Fibroblast of lung (primary cell): ENCODE measurements at regions not wholly inside any gene's neighbourhood (a gene's known extent, or its start where the extent isn't known, plus 50 kb on each side); places are given as distances from the start of the nearest gene placed in this dataset.
"Not testable (repeated sequence)": the region's sequence is repeated elsewhere in the genome, so short reads cannot be mapped to it uniquely, and the experiment has no call there.

Source experiments
- DNase-seq, 2 donors: peaks; one replicate each; pipeline versions ENCODE4 v3.0.0 to v3.0.0-alpha.2; 2010; ENCODE audit warnings: low read depth in 2 of 2
- H2AFZ ChIP-seq: 2 replicates; pipeline ENCODE4 v1.5.1; 2012; ENCODE audit warnings: low read length, control low read depth, inconsistent platforms
- H3K27ac ChIP-seq: 2 replicates; pipeline ENCODE4 v1.5.1; 2011; ENCODE audit warnings: low read length, control low read depth; ENCODE audit not compliant: insufficient read depth
- H3K27me3 ChIP-seq: 2 replicates; pipeline ENCODE4 v1.5.1; 2011; ENCODE audit warnings: mild to moderate bottlenecking, low read length; ENCODE audit not compliant: control insufficient read depth, insufficient read depth
- H3K36me3 ChIP-seq: 2 replicates; pipeline ENCODE4 v1.5.1; 2011; ENCODE audit warnings: low read length; ENCODE audit not compliant: control insufficient read depth, insufficient read depth
- H3K4me1 ChIP-seq: 2 replicates; pipeline ENCODE4 v1.5.1; 2011; ENCODE audit warnings: low read length; ENCODE audit not compliant: control insufficient read depth, insufficient read depth; ENCODE audit errors: extremely low read depth
- H3K4me2 ChIP-seq: 2 replicates; pipeline ENCODE4 v1.5.1; 2011; ENCODE audit warnings: low read length, control low read depth; ENCODE audit not compliant: insufficient read depth; ENCODE audit errors: extremely low read depth
- H3K4me3 ChIP-seq, 4 experiments: fragments of 200-600 bp in 1 of 4; sonication (generic) in 1 of 4; replicated peaks in 1 of 4; 2 replicates each; pipeline ENCODE4 v1.5.1; 2011 to 2016; ENCODE audit warnings: low read length in 4 of 4, low read depth in 3 of 4, mild to moderate bottlenecking in 3 of 4, control low read depth in 2 of 4, inconsistent platforms in 1 of 4, mixed read lengths in 1 of 4; ENCODE audit not compliant: insufficient read depth in 1 of 4; ENCODE audit errors: control extremely low read depth in 1 of 4
- H3K79me2 ChIP-seq: 2 replicates; pipeline ENCODE4 v1.5.1; 2012; ENCODE audit warnings: mild to moderate bottlenecking, low read length, inconsistent platforms; ENCODE audit not compliant: control insufficient read depth, insufficient read depth
- H3K9ac ChIP-seq: 2 replicates; pipeline ENCODE4 v1.5.1; 2011; ENCODE audit warnings: mild to moderate bottlenecking, low read length, control low read depth; ENCODE audit not compliant: insufficient read depth
- H3K9me3 ChIP-seq: 2 replicates; pipeline ENCODE4 v1.5.1; 2012; ENCODE audit warnings: low read depth, low read length; ENCODE audit not compliant: control insufficient read depth, insufficient read depth
- H4K20me1 ChIP-seq: 2 replicates; pipeline ENCODE4 v1.5.1; 2011; ENCODE audit warnings: low read length; ENCODE audit not compliant: control insufficient read depth, insufficient read depth; ENCODE audit errors: extremely low read depth
- EZH2 ChIP-seq: IDR thresholded peaks from 2 replicates; pipeline ENCODE4 v1.5.1; 2012; ENCODE audit warnings: low read length, control low read depth, mild to moderate bottlenecking; ENCODE audit errors: missing control alignments
- TF ChIP-seq, protein P1 (sequence below), 2 donors: IDR thresholded peaks in 1 of 2; conservative IDR thresholded peaks in 1 of 2; 1 replicate in 1 of 2; 2 replicates in 1 of 2; pipeline ENCODE4 v1.5.1; 2011 to 2012; ENCODE audit warnings: low read length in 2 of 2, control low read depth in 1 of 2, inconsistent platforms in 1 of 2, low read depth in 1 of 2, mild to moderate bottlenecking in 1 of 2

DNA sequence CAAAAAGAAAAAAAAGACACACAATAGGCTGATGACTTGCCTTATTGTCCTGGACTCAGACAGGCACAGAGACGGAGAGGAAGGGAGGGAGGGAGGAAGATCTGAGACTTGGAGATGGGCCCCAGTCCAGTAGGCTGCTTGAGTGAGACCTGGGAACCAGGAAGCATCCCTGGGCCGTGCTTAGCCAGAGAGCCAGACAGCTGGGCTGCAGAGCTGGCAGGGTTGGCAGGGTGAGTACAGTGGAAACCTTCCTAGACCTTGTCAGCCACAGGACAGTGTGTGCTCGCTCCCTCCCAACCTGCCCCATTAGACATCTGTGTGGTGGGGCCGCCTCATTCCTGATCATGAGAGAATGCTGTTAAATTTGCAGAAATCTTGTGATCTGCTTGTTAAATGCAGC is 107.9 kb upstream of the ALDH1A3 start:
- Histone ChIP-seq H3K4me1 (no peaks in the 10 kb centered on the region), H3K27ac (no peak overlapping the region), H3K9ac (no peak overlapping the region), H3K27me3 (no peaks in the 10 kb centered on the region), H3K4me2 (no peak overlapping the region), H4K20me1 (no peaks in the 10 kb centered on the region), H2AFZ (no peak overlapping the region), H3K9me3 (no peaks in the 10 kb centered on the region), H3K79me2 (no peaks in the 10 kb centered on the region), H3K4me3 (no peak overlapping the region), H3K36me3 (no peaks in the 10 kb centered on the region)
- DNase-seq: no peak
- no peak for TF ChIP-seq EZH2
- TF ChIP-seq, protein P1, sequence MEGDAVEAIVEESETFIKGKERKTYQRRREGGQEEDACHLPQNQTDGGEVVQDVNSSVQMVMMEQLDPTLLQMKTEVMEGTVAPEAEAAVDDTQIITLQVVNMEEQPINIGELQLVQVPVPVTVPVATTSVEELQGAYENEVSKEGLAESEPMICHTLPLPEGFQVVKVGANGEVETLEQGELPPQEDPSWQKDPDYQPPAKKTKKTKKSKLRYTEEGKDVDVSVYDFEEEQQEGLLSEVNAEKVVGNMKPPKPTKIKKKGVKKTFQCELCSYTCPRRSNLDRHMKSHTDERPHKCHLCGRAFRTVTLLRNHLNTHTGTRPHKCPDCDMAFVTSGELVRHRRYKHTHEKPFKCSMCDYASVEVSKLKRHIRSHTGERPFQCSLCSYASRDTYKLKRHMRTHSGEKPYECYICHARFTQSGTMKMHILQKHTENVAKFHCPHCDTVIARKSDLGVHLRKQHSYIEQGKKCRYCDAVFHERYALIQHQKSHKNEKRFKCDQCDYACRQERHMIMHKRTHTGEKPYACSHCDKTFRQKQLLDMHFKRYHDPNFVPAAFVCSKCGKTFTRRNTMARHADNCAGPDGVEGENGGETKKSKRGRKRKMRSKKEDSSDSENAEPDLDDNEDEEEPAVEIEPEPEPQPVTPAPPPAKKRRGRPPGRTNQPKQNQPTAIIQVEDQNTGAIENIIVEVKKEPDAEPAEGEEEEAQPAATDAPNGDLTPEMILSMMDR (conservative IDR thresholded peaks at IDR 0.05 in 1 of 2, IDR thresholded peaks at IDR 0.05 in 1 of 2; ENCODE audit: low read depth in 1 of 2, low read length in 2 of 2): no peak

DNA sequence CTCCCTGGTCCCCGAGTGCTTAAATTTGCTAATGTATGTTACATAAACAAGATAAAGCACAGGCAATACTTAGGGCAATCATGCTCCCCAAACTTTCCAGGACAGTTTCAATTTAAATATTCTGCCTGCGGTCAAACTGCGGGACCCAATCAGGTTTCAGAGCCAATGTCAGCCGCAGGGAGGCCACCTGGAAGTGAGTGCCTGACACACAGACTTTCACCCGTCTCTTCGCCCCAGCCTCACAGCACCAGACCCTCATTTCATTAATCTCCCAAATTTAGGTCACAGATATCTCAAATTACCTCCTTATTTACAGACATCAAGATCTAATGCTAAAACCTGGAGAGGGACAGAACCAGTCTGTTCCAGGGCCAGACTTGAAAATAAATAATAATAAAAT is 107.2 kb upstream of the ALDH1A3 start:
- Histone ChIP-seq H3K79me2 (no peaks in the 10 kb centered on the region), H3K4me1 (no peaks in the 10 kb centered on the region), H4K20me1 (no peaks in the 10 kb centered on the region), H3K36me3 (no peaks in the 10 kb centered on the region), H3K27ac (no peak overlapping the region), H3K27me3 (no peaks in the 10 kb centered on the region), H3K9ac (no peak overlapping the region), H2AFZ (no peak overlapping the region), H3K9me3 (no peaks in the 10 kb centered on the region), H3K4me2 (no peak overlapping the region), H3K4me3 (no peak overlapping the region)
- TF ChIP-seq EZH2: no peak
- TF ChIP-seq, protein P1 (conservative IDR thresholded peaks at IDR 0.05 in 1 of 2, IDR thresholded peaks at IDR 0.05 in 1 of 2; ENCODE audit: low read depth in 1 of 2, low read length in 2 of 2): no peak
- DNase-seq: no peak

- no peaks in the 10 kb centered on the region for H3K27me3 ChIP-seq
- DNase-seq: peak; percentile 12 to 42
- H3K4me2 ChIP-seq: no peak overlapping the region
- no peak overlapping the region for H3K27ac ChIP-seq
- no peaks in the 10 kb centered on the region for H3K9me3 ChIP-seq
- no peak overlapping the region for H2AFZ ChIP-seq
- no peaks in the 10 kb centered on the region for H3K4me1 ChIP-seq
- no peaks in the 10 kb centered on the region for H4K20me1 ChIP-seq
- H3K9ac ChIP-seq: no peak overlapping the region
- no peaks in the 10 kb centered on the region for H3K79me2 ChIP-seq
- H3K36me3 ChIP-seq: no peaks in the 10 kb centered on the region
- no peak overlapping the region for H3K4me3 ChIP-seq
- TF ChIP-seq, protein P1 (conservative IDR thresholded peaks at IDR 0.05 in 1 of 2, IDR thresholded peaks at IDR 0.05 in 1 of 2; ENCODE audit: low read depth in 1 of 2, low read length in 2 of 2): no peak
- no peak for TF ChIP-seq EZH2
Observed at GRCh38 chr15:100772892-100773520, 106.6 kb upstream of the ALDH1A3 start.

DNA sequence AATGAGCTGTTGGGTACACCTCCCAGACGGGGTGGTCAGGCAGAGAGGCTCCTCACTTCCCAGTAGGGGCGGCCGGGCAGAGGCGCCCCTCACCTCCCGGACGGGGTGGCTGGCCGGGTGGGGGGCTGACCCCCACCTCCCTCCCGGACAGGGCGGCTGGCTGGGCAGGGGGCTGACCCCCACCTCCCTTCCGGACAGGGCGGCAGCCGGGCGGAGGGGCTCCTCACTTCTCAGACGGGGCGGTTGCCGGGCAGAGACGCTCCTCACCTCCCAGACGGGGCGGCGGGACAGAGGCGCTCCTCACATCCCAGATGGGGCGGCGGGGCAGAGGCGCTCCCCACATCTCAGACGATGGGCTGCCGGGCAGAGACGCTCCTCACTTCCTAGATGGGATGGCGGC is 105.6 kb upstream of the ALDH1A3 start:
- H3K4me1 ChIP-seq, H3K36me3 ChIP-seq, H3K9ac ChIP-seq, H3K4me3 ChIP-seq, H4K20me1 ChIP-seq, H3K9me3 ChIP-seq, H3K4me2 ChIP-seq, H3K79me2 ChIP-seq, H3K27me3 ChIP-seq, DNase-seq, H2AFZ ChIP-seq, H3K27ac ChIP-seq: not testable (repeated sequence)
